ENCODE measurements at regions not wholly inside any gene's neighbourhood (a gene's known extent, or its start where the extent isn't known, plus 50 kb on each side); places are given as distances from the start of the nearest gene placed in this dataset.

- no peak overlapping the region for H3K4me3 ChIP-seq (ENCODE audit: low read length in 2 of 2)
Measured at GRCh38 chr12:60980558-60980957, 1279.6 kb upstream of the USP15 start.

GRCh38 chr12:60981473-60981872, 1278.7 kb upstream of the USP15 start:
- H3K9ac ChIP-seq (ENCODE audit: low read depth in 1 of 2, low read length in 2 of 2) = no peak overlapping the region
- no peak overlapping the region for H3K4me3 ChIP-seq (ENCODE audit: low read length in 2 of 2)
- no peaks in the 10 kb centered on the region for H3K36me3 ChIP-seq (ENCODE audit: control insufficient read depth in 2 of 2, insufficient read depth in 2 of 2, low read length in 2 of 2)
- H3K27me3 ChIP-seq (ENCODE audit: control insufficient read depth in 2 of 2, insufficient read depth in 2 of 2, low read length in 2 of 2) = no peaks in the 10 kb centered on the region
- H3K4me1 ChIP-seq (ENCODE audit: control insufficient read depth in 2 of 2, insufficient read depth in 2 of 2, low read length in 2 of 2) = no peaks in the 10 kb centered on the region
- no peak overlapping the region for H3K27ac ChIP-seq (ENCODE audit: low read depth in 2 of 2, low read length in 2 of 2)
- H3K9me3 ChIP-seq (ENCODE audit: control insufficient read depth in 2 of 2, low read length in 2 of 2) = peaks cover 0 to 3% of the 10 kb centered on the region in 2 donors

More at GRCh38 chr12:60980558-60980957, 1279.6 kb upstream of the USP15 start:
- Histone ChIP-seq H3K9ac (ENCODE audit: low read depth in 1 of 2, low read length in 2 of 2) (no peak overlapping the region), H3K4me1 (ENCODE audit: control insufficient read depth in 2 of 2, insufficient read depth in 2 of 2, low read length in 2 of 2) (no peaks in the 10 kb centered on the region), H3K27ac (ENCODE audit: low read depth in 2 of 2, low read length in 2 of 2) (no peak overlapping the region), H3K9me3 (ENCODE audit: control insufficient read depth in 2 of 2, low read length in 2 of 2) (peaks cover 0 to 3% of the 10 kb centered on the region in 2 donors), H3K36me3 (ENCODE audit: control insufficient read depth in 2 of 2, insufficient read depth in 2 of 2, low read length in 2 of 2) (no peaks in the 10 kb centered on the region), H3K27me3 (ENCODE audit: control insufficient read depth in 2 of 2, insufficient read depth in 2 of 2, low read length in 2 of 2) (no peaks in the 10 kb centered on the region)

- Histone ChIP-seq H3K9ac (ENCODE audit: low read depth in 1 of 2, low read length in 2 of 2) (no peak overlapping the region), H3K4me1 (ENCODE audit: control insufficient read depth in 2 of 2, insufficient read depth in 2 of 2, low read length in 2 of 2) (no peaks in the 10 kb centered on the region), H3K36me3 (ENCODE audit: control insufficient read depth in 2 of 2, insufficient read depth in 2 of 2, low read length in 2 of 2) (no peaks in the 10 kb centered on the region), H3K27ac (ENCODE audit: low read depth in 2 of 2, low read length in 2 of 2) (no peak overlapping the region), H3K9me3 (ENCODE audit: control insufficient read depth in 2 of 2, low read length in 2 of 2) (no peaks in the 10 kb centered on the region), H3K27me3 (ENCODE audit: control insufficient read depth in 2 of 2, insufficient read depth in 2 of 2, low read length in 2 of 2) (no peaks in the 10 kb centered on the region), H3K4me3 (ENCODE audit: low read length in 2 of 2) (no peak overlapping the region)
Measured at GRCh38 chr12:60992087-60992486, 1268.1 kb upstream of the USP15 start.

GRCh38 chr12:60995256-60995825, 1264.9 kb upstream of the USP15 start:
- no peak overlapping the region for H3K4me3 ChIP-seq (ENCODE audit: low read length in 2 of 2)
- no peak overlapping the region for H3K9ac ChIP-seq (ENCODE audit: low read depth in 1 of 2, low read length in 2 of 2)
- H3K36me3 ChIP-seq (ENCODE audit: control insufficient read depth in 2 of 2, insufficient read depth in 2 of 2, low read length in 2 of 2) = no peaks in the 10 kb centered on the region
- no peaks in the 10 kb centered on the region for H3K9me3 ChIP-seq (ENCODE audit: control insufficient read depth in 2 of 2, low read length in 2 of 2)
- H3K4me1 ChIP-seq (ENCODE audit: control insufficient read depth in 2 of 2, insufficient read depth in 2 of 2, low read length in 2 of 2) = no peaks in the 10 kb centered on the region
- no peak overlapping the region for H3K27ac ChIP-seq (ENCODE audit: low read depth in 2 of 2, low read length in 2 of 2)
- no peaks in the 10 kb centered on the region for H3K27me3 ChIP-seq (ENCODE audit: control insufficient read depth in 2 of 2, insufficient read depth in 2 of 2, low read length in 2 of 2)

GRCh38 chr12:60997869-60998378, 1262.3 kb upstream of the USP15 start:
- no peaks in the 10 kb centered on the region for H3K36me3 ChIP-seq (ENCODE audit: control insufficient read depth in 2 of 2, insufficient read depth in 2 of 2, low read length in 2 of 2)
- no peak overlapping the region for H3K9ac ChIP-seq (ENCODE audit: low read depth in 1 of 2, low read length in 2 of 2)
- H3K4me3 ChIP-seq (ENCODE audit: low read length in 2 of 2) = no peak overlapping the region
- H3K9me3 ChIP-seq (ENCODE audit: control insufficient read depth in 2 of 2, low read length in 2 of 2) = no peaks in the 10 kb centered on the region
- H3K4me1 ChIP-seq (ENCODE audit: control insufficient read depth in 2 of 2, insufficient read depth in 2 of 2, low read length in 2 of 2) = no peaks in the 10 kb centered on the region
- H3K27ac ChIP-seq (ENCODE audit: low read depth in 2 of 2, low read length in 2 of 2) = no peak overlapping the region
- no peaks in the 10 kb centered on the region for H3K27me3 ChIP-seq (ENCODE audit: control insufficient read depth in 2 of 2, insufficient read depth in 2 of 2, low read length in 2 of 2)

- Histone ChIP-seq H3K27ac (ENCODE audit: low read depth in 2 of 2, low read length in 2 of 2) (no peak overlapping the region), H3K4me3 (ENCODE audit: low read length in 2 of 2) (no peak overlapping the region), H3K9ac (ENCODE audit: low read depth in 1 of 2, low read length in 2 of 2) (no peak overlapping the region), H3K9me3 (ENCODE audit: control insufficient read depth in 2 of 2, low read length in 2 of 2) (no peaks in the 10 kb centered on the region), H3K4me1 (ENCODE audit: control insufficient read depth in 2 of 2, insufficient read depth in 2 of 2, low read length in 2 of 2) (no peaks in the 10 kb centered on the region), H3K27me3 (ENCODE audit: control insufficient read depth in 2 of 2, insufficient read depth in 2 of 2, low read length in 2 of 2) (no peaks in the 10 kb centered on the region), H3K36me3 (ENCODE audit: control insufficient read depth in 2 of 2, insufficient read depth in 2 of 2, low read length in 2 of 2) (no peaks in the 10 kb centered on the region)
Measured at GRCh38 chr12:61009192-61009591, 1251.0 kb upstream of the USP15 start.

- Histone ChIP-seq H3K9ac (ENCODE audit: low read depth in 1 of 2, low read length in 2 of 2) (no peak overlapping the region), H3K4me1 (ENCODE audit: control insufficient read depth in 2 of 2, insufficient read depth in 2 of 2, low read length in 2 of 2) (no peaks in the 10 kb centered on the region), H3K27ac (ENCODE audit: low read depth in 2 of 2, low read length in 2 of 2) (no peak overlapping the region), H3K9me3 (ENCODE audit: control insufficient read depth in 2 of 2, low read length in 2 of 2) (no peaks in the 10 kb centered on the region), H3K27me3 (ENCODE audit: control insufficient read depth in 2 of 2, insufficient read depth in 2 of 2, low read length in 2 of 2) (no peaks in the 10 kb centered on the region), H3K36me3 (ENCODE audit: control insufficient read depth in 2 of 2, insufficient read depth in 2 of 2, low read length in 2 of 2) (no peaks in the 10 kb centered on the region), H3K4me3 (ENCODE audit: low read length in 2 of 2) (no peak overlapping the region)
Measured at GRCh38 chr12:61011767-61012423, 1248.3 kb upstream of the USP15 start.

- Histone ChIP-seq H3K4me1 (ENCODE audit: control insufficient read depth in 2 of 2, insufficient read depth in 2 of 2, low read length in 2 of 2) (no peaks in the 10 kb centered on the region), H3K4me3 (ENCODE audit: low read length in 2 of 2) (no peak overlapping the region), H3K9ac (ENCODE audit: low read depth in 1 of 2, low read length in 2 of 2) (no peak overlapping the region), H3K9me3 (ENCODE audit: control insufficient read depth in 2 of 2, low read length in 2 of 2) (peaks cover 0 to 4% of the 10 kb centered on the region in 2 donors), H3K27ac (ENCODE audit: low read depth in 2 of 2, low read length in 2 of 2) (no peak overlapping the region), H3K36me3 (ENCODE audit: control insufficient read depth in 2 of 2, insufficient read depth in 2 of 2, low read length in 2 of 2) (no peaks in the 10 kb centered on the region), H3K27me3 (ENCODE audit: control insufficient read depth in 2 of 2, insufficient read depth in 2 of 2, low read length in 2 of 2) (no peaks in the 10 kb centered on the region)
Measured at GRCh38 chr12:61018571-61018970, 1241.6 kb upstream of the USP15 start.

- H3K27me3 ChIP-seq (ENCODE audit: control insufficient read depth in 2 of 2, insufficient read depth in 2 of 2, low read length in 2 of 2) = no peaks in the 10 kb centered on the region
- H3K4me3 ChIP-seq (ENCODE audit: low read length in 2 of 2) = no peak overlapping the region
- H3K9ac ChIP-seq (ENCODE audit: low read depth in 1 of 2, low read length in 2 of 2) = no peak overlapping the region
- H3K27ac ChIP-seq (ENCODE audit: low read depth in 2 of 2, low read length in 2 of 2) = no peak overlapping the region
- H3K9me3 ChIP-seq (ENCODE audit: control insufficient read depth in 2 of 2, low read length in 2 of 2) = peaks cover 0 to 4% of the 10 kb centered on the region in 2 donors
- H3K4me1 ChIP-seq (ENCODE audit: control insufficient read depth in 2 of 2, insufficient read depth in 2 of 2, low read length in 2 of 2) = no peaks in the 10 kb centered on the region
- no peaks in the 10 kb centered on the region for H3K36me3 ChIP-seq (ENCODE audit: control insufficient read depth in 2 of 2, insufficient read depth in 2 of 2, low read length in 2 of 2)
Measured at GRCh38 chr12:61023231-61023630, 1237.0 kb upstream of the USP15 start.

GRCh38 chr12:61029516-61029915, 1230.7 kb upstream of the USP15 start:
- Histone ChIP-seq H3K27me3 (ENCODE audit: control insufficient read depth in 2 of 2, insufficient read depth in 2 of 2, low read length in 2 of 2) (no peaks in the 10 kb centered on the region), H3K27ac (ENCODE audit: low read depth in 2 of 2, low read length in 2 of 2) (no peak overlapping the region), H3K4me3 (ENCODE audit: low read length in 2 of 2) (no peak overlapping the region), H3K9ac (ENCODE audit: low read depth in 1 of 2, low read length in 2 of 2) (no peak overlapping the region), H3K4me1 (ENCODE audit: control insufficient read depth in 2 of 2, insufficient read depth in 2 of 2, low read length in 2 of 2) (no peaks in the 10 kb centered on the region), H3K9me3 (ENCODE audit: control insufficient read depth in 2 of 2, low read length in 2 of 2) (peaks cover 0 to 2% of the 10 kb centered on the region in 2 donors), H3K36me3 (ENCODE audit: control insufficient read depth in 2 of 2, insufficient read depth in 2 of 2, low read length in 2 of 2) (no peaks in the 10 kb centered on the region)
